22Rv1 (cell line): ENCODE measurements at regions not wholly inside any gene's neighbourhood (a gene's known extent, or its start where the extent isn't known, plus 50 kb on each side); places are given as distances from the start of the nearest gene placed in this dataset.

ENCODE experiments used
- CTCF ChIP-seq: fragments of 450-650 bp; IDR thresholded peaks from 2 replicates; pipeline ENCODE4 v1.5.1; 2017; ENCODE audit warnings: mild to moderate bottlenecking
- ZFX ChIP-seq: fragments of 450-650 bp; IDR thresholded peaks from 2 replicates; pipeline ENCODE4 v1.6.1; 2017; ENCODE audit warnings: antibody characterized with exemption, borderline replicate concordance

GRCh38 chr16:60741810-60742209 lies 1294.4 kb downstream of the CDH8 start:
- TF ChIP-seq CTCF = no peak
- no peak for TF ChIP-seq ZFX
